Epithelial cell of proximal tubule (primary cell): ENCODE measurements at regions not wholly inside any gene's neighbourhood (a gene's known extent, or its start where the extent isn't known, plus 50 kb on each side); places are given as distances from the start of the nearest gene placed in this dataset.
A peak's percentile ranks its signal among the peaks of the same experiment; 100 is the strongest.

ENCODE experiments used
- DNase-seq: peaks from one replicate; pipeline ENCODE4 v3.0.0-alpha.2; 2011; ENCODE audit warnings: low read depth
- H3K4me3 ChIP-seq: 2 replicates; pipeline ENCODE4 v1.5.1; 2011; ENCODE audit warnings: low read depth, mild to moderate bottlenecking, low read length
- TF ChIP-seq, protein P1 (sequence below): conservative IDR thresholded peaks from 2 replicates; pipeline ENCODE4 v1.5.1; 2012; ENCODE audit warnings: low read depth, mild to moderate bottlenecking, low read length

- DNase-seq: no peak
- H3K4me3 ChIP-seq: no peak overlapping the region
These were observed 124.2 kb upstream of the GAS1 start for GRCh38 chr9:87071473-87071872.

GRCh38 chr9:87073692-87074091 lies 126.4 kb upstream of the GAS1 start:
- TF ChIP-seq, protein P1, sequence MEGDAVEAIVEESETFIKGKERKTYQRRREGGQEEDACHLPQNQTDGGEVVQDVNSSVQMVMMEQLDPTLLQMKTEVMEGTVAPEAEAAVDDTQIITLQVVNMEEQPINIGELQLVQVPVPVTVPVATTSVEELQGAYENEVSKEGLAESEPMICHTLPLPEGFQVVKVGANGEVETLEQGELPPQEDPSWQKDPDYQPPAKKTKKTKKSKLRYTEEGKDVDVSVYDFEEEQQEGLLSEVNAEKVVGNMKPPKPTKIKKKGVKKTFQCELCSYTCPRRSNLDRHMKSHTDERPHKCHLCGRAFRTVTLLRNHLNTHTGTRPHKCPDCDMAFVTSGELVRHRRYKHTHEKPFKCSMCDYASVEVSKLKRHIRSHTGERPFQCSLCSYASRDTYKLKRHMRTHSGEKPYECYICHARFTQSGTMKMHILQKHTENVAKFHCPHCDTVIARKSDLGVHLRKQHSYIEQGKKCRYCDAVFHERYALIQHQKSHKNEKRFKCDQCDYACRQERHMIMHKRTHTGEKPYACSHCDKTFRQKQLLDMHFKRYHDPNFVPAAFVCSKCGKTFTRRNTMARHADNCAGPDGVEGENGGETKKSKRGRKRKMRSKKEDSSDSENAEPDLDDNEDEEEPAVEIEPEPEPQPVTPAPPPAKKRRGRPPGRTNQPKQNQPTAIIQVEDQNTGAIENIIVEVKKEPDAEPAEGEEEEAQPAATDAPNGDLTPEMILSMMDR: no peak
- no peak overlapping the region for H3K4me3 ChIP-seq
- no peak for DNase-seq

More at GRCh38 chr9:87071473-87071872, 124.2 kb upstream of the GAS1 start:
- TF ChIP-seq, protein P1: no peak

- H3K4me3 ChIP-seq: no peak overlapping the region
- TF ChIP-seq, protein P1: no peak
- DNase-seq: no peak
These were observed 128.2 kb upstream of the GAS1 start for GRCh38 chr9:87075537-87075936.

DNA sequence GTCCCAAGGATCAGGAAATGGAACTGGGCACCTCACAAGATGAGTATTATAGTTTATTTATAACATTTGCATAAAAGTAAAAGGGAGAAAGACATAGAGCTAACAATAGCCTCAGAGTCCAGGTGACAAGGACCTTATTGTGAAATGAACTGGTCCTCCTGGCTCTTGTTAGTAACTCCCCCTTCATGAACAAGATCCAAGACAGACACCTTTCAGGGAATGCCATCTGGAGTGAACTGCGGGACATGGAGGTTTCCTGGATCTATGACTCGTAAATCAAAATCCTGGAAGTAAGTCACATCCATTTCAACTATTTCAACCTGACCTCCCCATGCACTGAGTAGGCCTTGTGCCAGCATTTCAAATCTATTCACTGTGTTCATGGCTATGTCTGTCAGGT lies 129.5 kb upstream of the GAS1 start:
- H3K4me3 ChIP-seq: no peak overlapping the region
- TF ChIP-seq, protein P1: no peak
- peak; percentile 4 for DNase-seq

DNA sequence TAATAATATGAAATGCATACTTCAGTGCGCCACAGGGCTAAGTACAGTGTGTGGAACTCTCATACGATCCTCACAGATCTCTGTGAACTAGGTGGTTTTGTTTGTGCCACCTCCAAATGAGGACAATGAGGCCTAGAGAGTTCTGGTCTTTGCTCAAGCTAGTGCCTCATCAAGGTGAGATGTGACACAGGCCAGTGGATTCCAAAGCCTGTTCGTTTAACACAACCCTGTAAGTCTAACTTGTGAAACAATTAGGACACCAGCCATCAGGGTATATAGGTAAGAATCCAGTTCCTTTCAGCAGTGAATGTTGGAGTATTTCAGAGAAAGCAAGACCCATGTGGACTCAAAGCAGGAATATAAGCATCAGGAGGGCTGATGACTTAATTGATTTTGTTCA lies 130.7 kb upstream of the GAS1 start:
- no peak overlapping the region for H3K4me3 ChIP-seq
- no peak for DNase-seq
- TF ChIP-seq, protein P1: no peak

DNA sequence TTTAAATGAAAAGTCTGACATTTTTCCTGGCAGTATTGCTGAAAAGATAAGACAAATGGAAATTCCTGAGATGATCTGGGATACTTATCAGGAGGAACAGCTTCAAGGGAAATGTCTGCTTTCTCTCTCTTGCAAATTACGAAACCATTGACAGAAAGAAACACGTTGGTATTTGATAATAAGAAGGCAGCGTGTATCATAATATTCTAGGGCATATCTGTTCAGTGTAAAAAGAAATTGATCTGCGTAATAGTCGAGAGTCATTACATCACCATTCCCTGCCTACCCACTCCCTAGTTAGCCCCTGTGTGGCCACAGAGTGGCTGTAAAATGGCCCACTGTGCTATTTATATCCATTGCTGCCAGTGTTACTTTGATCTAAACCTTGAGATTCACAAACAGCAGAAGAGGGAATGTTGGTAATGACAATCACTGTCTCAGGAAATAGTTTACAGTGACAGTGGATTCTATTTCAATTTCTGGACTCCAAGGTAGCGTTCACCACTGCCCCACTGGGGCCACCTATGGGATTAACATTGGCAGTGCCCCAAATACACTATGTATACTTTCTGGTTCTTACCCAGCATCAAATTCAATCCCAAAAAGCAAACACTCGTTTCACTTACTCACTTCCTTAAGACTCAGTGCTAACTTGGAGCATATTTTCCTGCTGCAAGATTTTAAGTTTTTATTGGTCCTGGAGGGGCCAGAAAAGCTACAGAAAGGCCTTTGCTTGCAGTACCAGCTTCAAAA lies 133.4 kb upstream of the GAS1 start:
- no peak overlapping the region for H3K4me3 ChIP-seq
- DNase-seq: no peak
- TF ChIP-seq, protein P1: peak; percentile 44

GRCh38 chr9:87081503-87081902 lies 134.2 kb upstream of the GAS1 start:
- no peak overlapping the region for H3K4me3 ChIP-seq
- no peak for DNase-seq
- TF ChIP-seq, protein P1: no peak
